Brain microvascular endothelial cell (primary cell): ENCODE measurements at regions not wholly inside any gene's neighbourhood (a gene's known extent, or its start where the extent isn't known, plus 50 kb on each side); places are given as distances from the start of the nearest gene placed in this dataset.
"Not testable (repeated sequence)": the region's sequence is repeated elsewhere in the genome, so short reads cannot be mapped to it uniquely, and the experiment has no call there.

Source experiments
- DNase-seq: peaks from one replicate; pipeline ENCODE4 v3.0.0-alpha.2; 2020
- H3K27ac ChIP-seq: fragments of 250-450 bp; sonication (Bioruptor Pico); 2 replicates; pipeline ENCODE4 v1.5.1; 2020; ENCODE audit warnings: mild to moderate bottlenecking, moderate library complexity
- H3K27me3 ChIP-seq: fragments of 250-450 bp; sonication (Bioruptor Pico); replicated peaks from 2 replicates; pipeline ENCODE4 v1.5.1; 2020; ENCODE audit warnings: mild to moderate bottlenecking
- H3K36me3 ChIP-seq: fragments of 250-450 bp; sonication (Bioruptor Pico); replicated peaks from 2 replicates; pipeline ENCODE4 v1.5.1; 2020; ENCODE audit warnings: mild to moderate bottlenecking
- H3K4me3 ChIP-seq: 2 replicates; pipeline ENCODE4 v1.5.1; 2011; ENCODE audit warnings: low read depth, mild to moderate bottlenecking, control low read depth, low read length, moderate library complexity
- CTCF ChIP-seq: IDR thresholded peaks from 2 replicates; pipeline ENCODE4 v1.5.1; 2011; ENCODE audit warnings: low read depth, mild to moderate bottlenecking, moderate library complexity, low read length, control low read depth, inconsistent platforms; ENCODE audit errors: missing control alignments
- in situ Hi-C: cut with HindIII; loops from 2 replicates; pipeline ENCODE4 v1.10.0; 2017; ENCODE audit warnings: low sequenced_read_pairs, low pct_ligation_motif_present

GRCh38 chr11:69221086-69221485, 65.4 kb downstream of the SMIM38 start:
- TF ChIP-seq CTCF, result no peak
- Histone ChIP-seq H3K27ac (no peak overlapping the region), H3K36me3 (no peaks in the 10 kb centered on the region), H3K27me3 (no peaks in the 10 kb centered on the region), H3K4me3 (no peak overlapping the region)
- in situ Hi-C loops, result no loop called here
- no peak for DNase-seq

GRCh38 chr11:69221636-69222035, 65.9 kb downstream of the SMIM38 start:
- in situ Hi-C loops, DNase-seq, H3K27me3 ChIP-seq, H3K36me3 ChIP-seq, H3K4me3 ChIP-seq, H3K27ac ChIP-seq: not testable (repeated sequence)

DNA sequence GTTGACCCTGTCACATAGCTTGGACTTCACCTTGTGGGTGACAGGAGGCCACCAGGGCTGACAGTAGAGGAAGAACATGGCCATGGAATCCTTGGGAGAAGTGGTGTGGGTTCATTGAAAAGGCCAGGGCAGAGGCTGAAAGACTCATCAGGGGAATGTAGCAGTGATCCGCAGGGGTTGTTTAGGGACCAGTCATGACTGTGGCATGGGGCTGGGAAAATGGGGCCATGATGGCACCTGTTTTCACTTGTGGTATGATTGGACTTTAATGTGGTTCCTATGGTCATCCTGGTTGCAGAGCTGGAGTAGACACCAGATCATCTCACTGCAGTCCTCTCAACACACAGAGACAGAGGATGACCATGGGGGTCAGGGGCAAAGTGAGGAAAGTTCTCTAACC, 66.7 kb upstream of the MYEOV start:
- no peak overlapping the region for H3K27ac ChIP-seq
- no peaks in the 10 kb centered on the region for H3K27me3 ChIP-seq
- no peaks in the 10 kb centered on the region for H3K36me3 ChIP-seq
- in situ Hi-C loops, result no loop called here
- H3K4me3 ChIP-seq, result no peak overlapping the region
- no peak for DNase-seq
- no peak for TF ChIP-seq CTCF

DNA sequence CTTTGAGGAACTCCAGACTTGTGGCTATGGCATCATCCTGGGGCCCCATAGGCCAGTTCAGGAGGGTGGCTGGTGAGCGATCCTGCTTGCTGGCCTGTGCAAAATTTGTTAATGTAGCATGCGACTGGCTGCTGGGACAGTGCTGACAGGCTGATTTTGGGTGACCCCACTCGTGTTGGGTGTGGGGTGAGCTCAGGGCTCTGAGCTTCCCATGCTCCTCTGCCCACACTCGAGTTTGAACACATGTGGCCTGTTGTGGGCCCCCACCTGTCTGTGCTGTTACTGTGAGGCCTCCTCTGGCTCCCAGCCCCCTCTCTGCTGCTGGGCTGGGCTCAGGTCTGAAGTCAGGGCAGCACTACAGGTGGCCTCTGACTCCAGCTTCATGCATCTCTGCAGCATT, 64.4 kb upstream of the MYEOV start:
- no peak for TF ChIP-seq CTCF
- no peak overlapping the region for H3K27ac ChIP-seq
- H3K36me3 ChIP-seq, result no peaks in the 10 kb centered on the region
- no peak overlapping the region for H3K4me3 ChIP-seq
- in situ Hi-C loops, result no loop called here
- no peaks in the 10 kb centered on the region for H3K27me3 ChIP-seq
- no peak for DNase-seq

- in situ Hi-C loops, result loop anchor here (10.0 kb wide), 1 partner anchor 116 kb away; no protein-coding TSS in a partner anchor
- no peak for TF ChIP-seq CTCF
- H3K27me3 ChIP-seq, result no peaks in the 10 kb centered on the region
- no peak for DNase-seq
- H3K27ac ChIP-seq, result no peak overlapping the region
- no peaks in the 10 kb centered on the region for H3K36me3 ChIP-seq
- no peak overlapping the region for H3K4me3 ChIP-seq
These were observed 63.0 kb upstream of the MYEOV start for GRCh38 chr11:69230856-69231425.

DNA sequence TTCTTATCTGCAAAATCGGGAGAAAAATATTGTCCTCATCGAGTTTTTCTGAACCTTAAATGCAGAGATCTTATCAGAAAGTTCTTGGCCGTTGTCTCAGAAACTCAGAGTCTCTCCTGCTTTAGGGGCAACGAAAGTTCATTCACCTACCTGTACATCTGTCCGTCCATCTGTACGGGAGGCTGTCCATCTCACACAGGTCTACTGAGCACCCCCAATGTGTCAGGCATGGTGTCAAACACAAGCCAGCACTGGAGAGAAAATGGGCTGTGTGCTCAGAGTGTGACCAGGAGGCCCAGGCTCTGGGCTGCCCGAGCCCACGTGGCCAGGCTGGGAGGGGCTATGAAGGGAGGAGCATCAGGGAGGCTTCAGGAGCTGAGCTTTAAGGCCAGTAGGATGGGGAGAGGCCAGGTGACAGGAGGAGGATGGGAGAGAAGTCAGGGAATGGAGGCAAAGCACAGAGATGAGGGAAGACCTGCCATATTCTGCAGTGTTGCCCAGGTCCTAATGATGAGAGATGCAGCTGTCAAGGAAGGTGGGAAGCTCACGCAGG, 62.4 kb upstream of the MYEOV start:
- no peak overlapping the region for H3K27ac ChIP-seq
- no peaks in the 10 kb centered on the region for H3K36me3 ChIP-seq
- in situ Hi-C loops, result loop anchor here (10.0 kb wide), 1 partner anchor 117 kb away; no protein-coding TSS in a partner anchor
- TF ChIP-seq CTCF, result no peak
- H3K4me3 ChIP-seq, result no peak overlapping the region
- no peaks in the 10 kb centered on the region for H3K27me3 ChIP-seq
- no peak for DNase-seq
